Ovary (tissue), 7 donors: ENCODE measurements at regions not wholly inside any gene's neighbourhood (a gene's known extent, or its start where the extent isn't known, plus 50 kb on each side); places are given as distances from the start of the nearest gene placed in this dataset.

ENCODE experiments used
- DNase-seq, 5 donors: peaks; one replicate each; pipeline ENCODE4 v3.0.0-alpha.2; 2019 to 2020
- H3K27ac ChIP-seq, 2 donors: fragments of 200-600 bp; one replicate each; pipeline versions ENCODE4 v1.5.1 to v1.8.0; 2019 to 2022
- H3K27me3 ChIP-seq: fragments of 200-600 bp; one replicate; pipeline ENCODE4 v1.8.0; 2022
- H3K36me3 ChIP-seq: fragments of 200-600 bp; sonication (generic); one replicate; pipeline ENCODE4 v1.5.1; 2019
- H3K4me1 ChIP-seq: one replicate; pipeline ENCODE4 v1.8.1; 2013; ENCODE audit warnings: mild to moderate bottlenecking, moderate library complexity; ENCODE audit not compliant: insufficient read depth
- H3K4me3 ChIP-seq: fragments of 200-600 bp; sonication (generic); one replicate; pipeline ENCODE4 v1.5.1; 2017
- H3K9me3 ChIP-seq, 2 donors: fragments of 200-600 bp in 1 of 2; sonication (generic) in 1 of 2; one replicate each; pipeline versions ENCODE4 v1.5.1 to v1.8.1; 2013 to 2019; ENCODE audit warnings: mild to moderate bottlenecking in 1 of 2, moderate library complexity in 1 of 2
- EP300 ChIP-seq: sonication (generic); formaldehyde crosslinking; IDR thresholded peaks from one replicate; pipeline ENCODE4 v1.6.1; 2017; ENCODE audit warnings: antibody characterized with exemption
- POLR2A ChIP-seq: fragments of 450-650 bp; IDR thresholded peaks from one replicate; pipeline ENCODE4 v1.6.1; 2017; ENCODE audit warnings: antibody characterized with exemption, mild to moderate bottlenecking, moderate library complexity
- WGBS, 3 donors: extraction: QIAGEN DNeasy Blood & Tissue Kit in 1 of 3; methylation state at CpG; one replicate each; pipeline versions ENCODE4 v1.1.5 to v1.1.7; 2013 to 2017; 5-methylcytosine and 5-hydroxymethylcytosine counted together
- intact Hi-C, 4 donors: fragments of 100-400 bp; cut with DNase I; formaldehyde crosslinking; loops; one replicate each; pipeline versions ENCODE4 v1.11.0 to v1.15.1; 2022 to 2023
- TF ChIP-seq, protein P1 (sequence below), 3 donors: fragments of 450-650 bp in 2 of 3; fragments of 200-600 bp in 1 of 3; IDR thresholded peaks; one replicate each; pipeline versions ENCODE4 v1.5.1 to v1.8.0; 2016 to 2022; ENCODE audit warnings: antibody characterized with exemption in 3 of 3, mild to moderate bottlenecking in 1 of 3
- donor health status: DM: no; HTN: no; CAD: no; lungs with moderate emphysema.
- donor health status: DM: no; HTN: no; CAD: no.
- donor health status: Bipolar disorder and iron deficiency.
- donor health status: DM: no; HTN: no; CAD: no.
- donor health status: DM: yes; HTN: yes; CAD: no.

DNA sequence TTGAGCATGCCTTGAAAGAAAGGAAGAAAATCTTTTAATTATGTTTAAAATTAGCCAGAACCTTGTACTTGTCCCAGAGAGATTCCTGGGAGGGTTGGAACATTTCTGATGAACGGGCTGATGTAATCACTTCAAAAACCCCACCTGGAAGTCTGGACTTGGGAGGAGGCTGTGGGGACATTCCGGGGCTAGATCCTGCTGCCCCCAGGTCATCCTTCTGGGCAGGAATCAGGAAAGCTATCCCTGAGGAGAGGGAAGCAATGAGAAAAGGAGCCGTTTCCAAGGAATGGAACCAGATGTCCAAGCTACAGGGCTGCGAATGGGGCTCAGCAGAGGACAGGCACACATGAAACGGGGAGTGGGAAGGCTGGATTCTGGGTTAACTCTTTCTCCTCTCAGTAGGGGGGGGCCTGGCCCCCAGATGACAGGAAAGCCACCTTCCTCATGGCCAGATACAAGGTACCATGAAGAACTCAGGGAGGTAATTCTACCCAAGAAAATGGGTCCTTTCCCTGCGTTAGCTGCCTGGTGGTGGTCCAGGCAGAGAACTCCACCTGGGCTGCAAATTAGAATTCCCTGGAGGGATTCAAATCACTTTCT, 280.1 kb downstream of the TCF7L2 start:
- H3K4me1 ChIP-seq: no peaks in the 10 kb centered on the region
- H3K27ac ChIP-seq: no peak overlapping the region
- H3K36me3 ChIP-seq: no peaks in the 10 kb centered on the region
- 22 to 36% (median 29%) methylated on average over 6 of the region's 6 CpGs for WGBS, 3 donors
- intact Hi-C loops: no loop called here
- TF ChIP-seq, protein P1, sequence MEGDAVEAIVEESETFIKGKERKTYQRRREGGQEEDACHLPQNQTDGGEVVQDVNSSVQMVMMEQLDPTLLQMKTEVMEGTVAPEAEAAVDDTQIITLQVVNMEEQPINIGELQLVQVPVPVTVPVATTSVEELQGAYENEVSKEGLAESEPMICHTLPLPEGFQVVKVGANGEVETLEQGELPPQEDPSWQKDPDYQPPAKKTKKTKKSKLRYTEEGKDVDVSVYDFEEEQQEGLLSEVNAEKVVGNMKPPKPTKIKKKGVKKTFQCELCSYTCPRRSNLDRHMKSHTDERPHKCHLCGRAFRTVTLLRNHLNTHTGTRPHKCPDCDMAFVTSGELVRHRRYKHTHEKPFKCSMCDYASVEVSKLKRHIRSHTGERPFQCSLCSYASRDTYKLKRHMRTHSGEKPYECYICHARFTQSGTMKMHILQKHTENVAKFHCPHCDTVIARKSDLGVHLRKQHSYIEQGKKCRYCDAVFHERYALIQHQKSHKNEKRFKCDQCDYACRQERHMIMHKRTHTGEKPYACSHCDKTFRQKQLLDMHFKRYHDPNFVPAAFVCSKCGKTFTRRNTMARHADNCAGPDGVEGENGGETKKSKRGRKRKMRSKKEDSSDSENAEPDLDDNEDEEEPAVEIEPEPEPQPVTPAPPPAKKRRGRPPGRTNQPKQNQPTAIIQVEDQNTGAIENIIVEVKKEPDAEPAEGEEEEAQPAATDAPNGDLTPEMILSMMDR (IDR thresholded peaks at IDR 0.05): no peak
- TF ChIP-seq POLR2A: no peak
- no peak for TF ChIP-seq EP300
- H3K27me3 ChIP-seq: no peaks in the 10 kb centered on the region
- no peak overlapping the region for H3K4me3 ChIP-seq
- no peak for DNase-seq
- H3K9me3 ChIP-seq: no peaks in the 10 kb centered on the region

- WGBS, 3 donors: 84 to 91% (median 86%) methylated on average over 5 of the region's 5 CpGs
- H3K9me3 ChIP-seq: no peaks in the 10 kb centered on the region
- no peak for DNase-seq
- TF ChIP-seq EP300: no peak
- TF ChIP-seq, protein P1 (IDR thresholded peaks at IDR 0.05): no peak
- no peak for TF ChIP-seq POLR2A
- no peaks in the 10 kb centered on the region for H3K4me1 ChIP-seq
- intact Hi-C loops: loop anchor here in 1 of 4 donors (1.0 kb wide), 1 partner anchor 11 kb away; no protein-coding TSS in a partner anchor
- H3K27ac ChIP-seq: no peak overlapping the region
- H3K36me3 ChIP-seq: no peaks in the 10 kb centered on the region
- no peak overlapping the region for H3K4me3 ChIP-seq
- no peaks in the 10 kb centered on the region for H3K27me3 ChIP-seq
Measured at GRCh38 chr10:113232928-113233511, 283.0 kb downstream of the TCF7L2 start.

DNA sequence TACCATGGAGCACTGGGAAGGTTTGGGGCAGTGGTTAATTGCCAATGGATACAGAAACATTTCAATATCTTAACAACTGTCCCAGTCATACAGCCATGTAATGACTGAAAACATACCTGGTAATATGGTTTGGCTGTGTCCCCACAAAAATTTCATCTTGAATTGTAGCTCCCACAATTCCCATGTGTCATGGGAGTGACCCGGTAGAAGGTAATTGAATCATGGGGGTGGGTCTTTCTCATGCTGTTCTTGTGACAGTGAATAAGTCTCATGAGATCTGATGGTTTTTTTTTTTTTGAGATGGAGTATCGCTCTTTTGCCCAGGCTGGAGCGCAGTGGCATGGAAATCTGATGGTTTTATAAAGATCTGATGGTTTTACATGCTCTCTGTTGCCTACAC, 284.4 kb downstream of the TCF7L2 start:
- Histone ChIP-seq H3K27me3 (no peaks in the 10 kb centered on the region), H3K27ac (no peak overlapping the region), H3K4me3 (no peak overlapping the region), H3K4me1 (no peaks in the 10 kb centered on the region), H3K9me3 (no peaks in the 10 kb centered on the region), H3K36me3 (no peaks in the 10 kb centered on the region)
- TF ChIP-seq, protein P1 (IDR thresholded peaks at IDR 0.05): no peak
- intact Hi-C loops: no loop called here
- DNase-seq: no peak
- 94 to 97% (median 97%) methylated on average over 3 of the region's 3 CpGs for WGBS, 3 donors

DNA sequence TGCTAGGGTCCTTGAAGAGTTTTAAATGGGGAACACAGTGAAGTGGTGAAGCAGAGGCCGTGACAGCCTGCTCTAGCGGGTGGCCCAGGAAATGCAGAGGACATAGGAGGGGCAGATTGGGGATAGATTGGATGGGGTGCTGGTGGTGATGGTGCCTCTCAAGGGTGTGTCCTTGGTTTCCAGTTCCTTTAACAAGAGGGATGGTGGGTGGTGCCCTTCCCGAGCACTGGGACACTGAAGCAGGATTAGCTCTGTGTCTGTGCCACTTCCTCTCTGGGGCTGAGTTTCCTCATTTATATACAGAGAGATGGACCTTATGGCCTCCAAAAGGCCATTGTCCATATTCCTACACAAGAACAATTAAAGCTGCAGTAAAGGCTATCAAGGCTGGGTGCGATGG, 285.5 kb downstream of the TCF7L2 start:
- Histone ChIP-seq H3K4me3 (no peak overlapping the region), H3K36me3 (no peaks in the 10 kb centered on the region), H3K27ac (no peak overlapping the region), H3K4me1 (no peaks in the 10 kb centered on the region), H3K9me3 (no peaks in the 10 kb centered on the region), H3K27me3 (no peaks in the 10 kb centered on the region)
- WGBS, 3 donors: 93 to 98% (median 97%) methylated on average over 4 of the region's 4 CpGs
- intact Hi-C loops: no loop called here
- DNase-seq: no peak
- TF ChIP-seq POLR2A: no peak
- TF ChIP-seq EP300: no peak
- TF ChIP-seq, protein P1 (IDR thresholded peaks at IDR 0.05): no peak
